SW480 (cell line): ENCODE measurements at regions not wholly inside any gene's neighbourhood (a gene's known extent, or its start where the extent isn't known, plus 50 kb on each side); places are given as distances from the start of the nearest gene placed in this dataset.
"Not testable (repeated sequence)": the region's sequence is repeated elsewhere in the genome, so short reads cannot be mapped to it uniquely, and the experiment has no call there.

Source experiments
- DNase-seq: peaks from one replicate; pipeline ENCODE4 v3.0.0-alpha.2; 2016; ENCODE audit warnings: low spot score

DNA sequence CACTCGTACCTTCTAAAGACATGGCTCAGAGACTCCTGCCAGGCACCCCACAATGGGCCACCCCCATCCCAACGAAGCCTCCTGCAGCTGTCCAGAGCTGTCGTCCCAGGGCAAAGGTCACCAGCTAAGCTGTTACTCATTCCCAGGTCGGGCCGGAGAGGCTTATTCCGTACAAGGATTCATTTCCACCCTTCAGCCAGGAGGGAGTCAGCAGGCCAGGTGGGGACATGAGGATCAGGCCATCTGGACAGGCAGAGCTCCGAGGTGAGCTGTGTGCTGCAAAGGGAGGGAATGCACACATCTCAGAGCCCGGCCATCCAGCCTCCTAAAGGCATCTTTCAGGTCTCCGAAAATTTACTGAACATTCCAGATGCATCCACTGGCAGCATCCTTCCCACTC lies 63.9 kb upstream of the NANOS1 start:
- DNase-seq: peak; percentile 9

DNA sequence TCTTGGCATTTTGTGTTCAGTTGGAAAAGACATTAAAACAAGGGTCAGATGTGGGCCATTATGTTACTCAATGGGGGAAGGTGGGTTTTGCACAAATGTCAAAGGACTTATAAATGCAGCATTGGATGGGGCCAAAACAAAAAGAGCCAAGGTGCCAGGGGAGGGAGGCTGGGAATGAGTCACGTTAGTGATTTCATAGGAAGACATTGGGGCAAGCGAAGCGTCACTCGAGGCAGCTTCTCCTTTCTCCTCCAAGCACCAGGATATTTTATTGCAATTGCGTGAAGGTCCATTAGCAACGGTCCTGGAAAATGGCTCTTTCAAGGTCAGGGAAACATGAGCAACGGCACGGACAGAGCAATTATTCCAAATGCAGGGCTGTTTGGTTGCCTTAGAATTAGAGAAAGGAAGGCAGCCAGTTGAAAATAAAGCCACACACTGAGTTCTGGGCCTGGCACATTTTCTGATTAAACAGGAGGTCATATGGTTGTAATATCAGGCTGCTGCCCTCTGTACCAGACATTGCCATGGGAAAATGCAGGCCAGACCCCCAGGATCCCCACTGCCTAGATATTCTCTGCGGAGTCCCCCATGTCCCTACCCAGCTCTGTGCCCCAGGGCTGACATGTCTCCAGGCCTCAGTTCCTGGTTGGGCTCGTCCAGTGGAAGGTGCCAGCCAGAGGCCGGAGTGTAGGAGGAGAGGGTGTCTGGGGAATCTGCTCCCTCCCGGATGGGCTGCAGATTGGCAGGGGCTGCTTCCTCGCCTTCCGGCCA lies 63.3 kb upstream of the NANOS1 start:
- DNase-seq: no peak

DNA sequence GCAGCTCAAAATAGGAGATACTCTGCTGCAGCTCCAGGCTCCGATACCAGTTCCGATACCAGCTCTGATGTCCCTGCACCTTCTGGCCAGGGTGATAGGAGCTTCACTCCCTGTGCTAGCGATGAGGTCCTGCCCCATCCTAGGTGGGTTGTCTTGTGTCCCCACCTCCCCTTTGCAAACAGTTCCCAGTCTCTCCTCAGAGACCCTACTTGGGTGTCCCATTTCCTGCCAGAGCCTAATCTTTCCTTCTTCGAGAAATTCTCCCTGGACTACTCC lies 62.7 kb upstream of the NANOS1 start:
- no peak for DNase-seq

DNA sequence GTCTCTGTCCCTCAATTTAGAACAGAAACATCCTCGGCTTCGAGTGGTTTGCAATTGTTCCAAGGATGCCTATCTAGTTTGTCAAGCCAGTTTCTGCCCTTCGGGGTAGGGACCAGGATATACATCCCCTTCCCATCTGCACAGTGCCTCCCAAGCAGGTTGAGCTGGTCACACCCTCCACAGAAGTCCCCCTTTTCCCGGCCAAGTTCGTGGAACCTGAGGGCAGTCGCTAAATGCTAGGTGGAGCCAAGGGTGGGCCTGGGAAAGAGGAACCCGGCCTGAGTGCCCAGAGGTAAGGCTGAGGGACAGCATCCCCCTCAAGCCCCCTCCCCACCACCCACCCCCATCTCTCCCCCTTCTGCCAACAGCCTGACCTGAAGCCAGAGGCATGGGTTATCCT lies 62.4 kb upstream of the NANOS1 start:
- DNase-seq: no peak

DNA sequence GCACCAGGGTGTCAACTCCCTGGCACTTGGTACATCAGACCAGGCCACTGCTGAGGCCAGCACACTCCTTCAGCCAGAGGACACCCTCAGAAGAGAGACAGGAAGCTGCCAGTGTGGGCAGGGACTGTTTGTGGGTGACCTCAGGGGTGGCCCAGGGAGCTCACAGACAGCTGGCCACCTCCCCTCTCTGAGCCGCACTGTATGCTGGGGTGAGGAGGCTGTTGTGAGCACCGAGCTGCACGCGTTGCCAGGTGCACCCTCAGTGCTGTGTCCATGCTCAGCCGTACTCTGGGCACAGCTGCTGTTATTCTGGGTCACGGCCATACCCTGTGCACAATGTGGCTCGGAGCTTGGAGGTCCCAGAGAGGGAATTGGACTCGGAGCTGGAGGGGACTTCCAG lies 61.5 kb upstream of the NANOS1 start:
- DNase-seq: no peak

DNA sequence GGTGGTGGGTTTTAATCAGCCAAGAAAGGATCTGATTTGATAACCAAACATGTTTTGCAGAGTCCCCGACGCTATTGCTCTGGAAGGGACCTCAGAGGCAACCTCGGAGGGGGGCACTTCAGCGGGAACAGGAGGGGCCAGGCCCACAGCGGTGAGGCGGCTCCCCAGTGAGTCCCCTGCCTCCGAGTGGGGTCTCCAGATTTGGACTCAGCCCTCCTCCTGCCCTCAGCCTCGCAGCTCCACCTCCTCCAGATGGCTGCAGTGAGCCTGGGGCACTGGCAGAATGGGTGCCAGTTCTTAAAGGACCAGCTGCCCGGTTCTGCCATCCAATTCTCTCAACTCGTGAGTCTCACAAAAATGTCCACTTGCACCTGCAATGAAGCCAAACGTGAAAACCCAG lies 61.0 kb upstream of the NANOS1 start:
- DNase-seq: no peak

DNA sequence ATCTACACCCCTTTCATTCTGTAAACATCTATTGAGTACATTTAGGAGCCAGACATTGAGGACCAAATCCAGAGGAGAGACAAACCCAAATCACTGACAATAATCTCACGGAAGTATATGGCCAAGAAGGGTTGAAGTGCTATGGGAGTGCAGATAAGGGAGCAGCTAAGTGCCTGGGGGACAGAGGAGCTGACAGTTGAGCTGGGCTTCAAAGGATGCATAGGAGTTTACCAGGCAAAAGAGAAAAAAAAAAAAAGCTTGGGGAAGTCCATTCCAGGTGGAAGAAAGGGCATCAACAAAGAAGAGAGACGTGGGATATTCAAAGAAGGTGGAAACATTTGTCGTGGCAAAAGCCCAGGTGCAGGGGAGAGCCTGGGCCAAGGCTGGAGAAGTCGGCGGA lies 60.5 kb upstream of the NANOS1 start:
- no peak for DNase-seq

DNA sequence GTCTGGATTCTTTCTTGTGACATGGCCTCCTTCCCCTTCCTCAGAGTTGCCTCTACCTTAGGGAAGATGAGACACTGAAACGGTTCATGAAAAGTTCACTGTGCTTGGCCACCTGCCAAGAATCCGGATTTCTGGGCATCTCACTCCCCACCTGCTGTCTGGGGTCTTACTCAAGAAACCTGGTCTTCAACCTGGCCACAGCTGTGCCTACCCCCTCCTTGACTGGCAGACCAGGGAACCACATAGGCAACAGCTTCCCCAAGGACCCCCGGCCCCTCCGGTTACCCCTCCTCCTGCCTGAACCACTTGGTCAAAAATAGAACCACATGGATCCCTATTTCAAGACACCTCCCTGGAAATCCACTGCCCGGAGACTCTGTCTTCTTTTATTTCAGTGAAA lies 58.7 kb upstream of the NANOS1 start:
- DNase-seq: no peak

DNA sequence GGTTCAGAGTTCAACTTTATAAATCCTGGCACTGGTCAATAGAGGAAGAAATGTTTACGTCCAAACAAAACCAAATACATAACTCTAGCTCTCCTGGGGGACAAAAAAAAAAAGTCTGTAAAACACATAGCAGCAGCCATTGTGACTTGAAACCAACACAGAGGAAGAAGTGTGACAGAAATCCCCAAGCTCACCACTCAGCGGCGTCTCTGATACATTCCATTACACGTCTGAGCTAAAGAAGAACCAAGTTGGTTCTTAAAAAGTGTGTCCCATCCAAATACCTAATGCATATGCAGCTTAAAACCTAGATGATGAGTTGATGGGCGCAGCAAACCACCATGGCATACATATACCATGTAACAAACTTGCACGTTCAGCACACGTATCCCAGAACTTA lies 58.3 kb upstream of the NANOS1 start:
- no peak for DNase-seq

DNA sequence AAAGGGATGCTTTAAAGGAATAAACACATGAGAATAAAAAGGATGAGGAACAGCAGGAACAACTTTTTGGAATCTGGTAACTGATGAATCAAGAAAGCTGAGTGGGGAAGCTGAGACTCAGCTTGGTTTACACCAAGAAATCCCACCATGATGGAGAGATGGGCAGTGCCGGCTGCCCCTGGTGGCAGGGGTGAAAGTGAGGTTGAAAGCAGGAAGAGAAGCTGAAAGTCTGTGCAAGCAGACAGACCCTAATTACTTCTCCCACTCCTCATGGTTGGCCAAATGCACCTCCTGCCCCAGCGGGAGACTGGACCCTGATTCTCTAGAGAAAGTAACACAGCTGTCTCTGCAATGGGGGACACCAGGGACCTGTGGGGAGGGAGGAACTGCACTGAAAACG lies 57.6 kb upstream of the NANOS1 start:
- no peak for DNase-seq

DNA sequence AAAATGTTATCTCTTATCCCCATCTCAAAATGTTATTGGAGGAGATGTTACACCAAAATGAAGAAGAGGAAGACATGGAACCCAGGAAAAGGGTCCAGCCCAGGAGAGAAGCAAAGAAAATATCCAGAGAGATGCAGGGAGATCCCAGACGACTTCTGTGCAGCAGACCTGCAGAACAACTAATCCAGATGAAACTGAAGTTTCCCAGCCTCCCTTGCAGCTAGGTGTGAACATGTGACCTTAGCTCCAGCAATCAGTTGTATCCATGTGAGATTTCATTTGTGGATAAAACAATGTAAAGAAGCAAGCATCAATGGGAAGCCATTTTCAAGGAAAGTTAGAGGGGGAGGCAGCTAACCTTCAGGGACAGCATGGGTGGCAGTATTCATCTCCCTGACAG lies 55.8 kb upstream of the NANOS1 start:
- no peak for DNase-seq

DNA sequence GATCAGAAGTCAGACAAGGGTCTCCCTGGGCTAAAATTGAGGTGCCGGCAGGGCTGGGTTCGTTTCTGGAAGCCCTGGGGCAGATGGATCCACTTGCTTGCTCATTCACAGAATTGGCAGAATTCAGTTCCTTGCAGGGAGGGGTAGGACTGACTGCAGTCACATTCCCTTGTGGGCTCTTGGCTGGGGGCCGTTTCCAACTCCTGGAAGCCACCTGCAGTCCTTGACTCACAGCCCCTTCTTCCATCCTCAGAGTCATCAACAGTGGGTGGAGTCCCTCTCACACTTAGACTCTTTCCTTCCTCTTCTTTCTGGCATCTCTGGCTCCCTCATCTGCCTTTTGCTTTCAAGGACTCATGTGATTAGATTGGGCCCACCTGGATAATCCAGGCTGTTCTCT lies 54.6 kb upstream of the NANOS1 start:
- DNase-seq: no peak

DNA sequence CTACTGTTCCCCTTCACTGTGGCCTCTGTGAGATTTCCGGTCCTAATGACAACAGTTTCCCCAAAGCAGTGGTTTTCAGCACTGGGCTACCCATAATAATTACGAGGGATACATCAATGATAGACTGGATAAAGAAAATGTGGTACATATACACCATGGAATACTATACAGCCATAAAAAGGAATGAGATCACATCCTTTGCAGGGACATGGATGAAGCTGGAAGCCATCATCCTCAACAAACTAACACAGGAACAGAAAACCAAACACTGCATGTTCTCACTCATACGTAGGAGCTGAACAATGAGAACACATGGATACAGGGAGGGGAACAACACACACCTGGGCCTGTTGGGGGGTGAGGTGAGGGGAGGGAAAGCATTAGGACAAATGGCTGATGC lies 53.3 kb upstream of the NANOS1 start:
- not testable (repeated sequence) for DNase-seq

DNA sequence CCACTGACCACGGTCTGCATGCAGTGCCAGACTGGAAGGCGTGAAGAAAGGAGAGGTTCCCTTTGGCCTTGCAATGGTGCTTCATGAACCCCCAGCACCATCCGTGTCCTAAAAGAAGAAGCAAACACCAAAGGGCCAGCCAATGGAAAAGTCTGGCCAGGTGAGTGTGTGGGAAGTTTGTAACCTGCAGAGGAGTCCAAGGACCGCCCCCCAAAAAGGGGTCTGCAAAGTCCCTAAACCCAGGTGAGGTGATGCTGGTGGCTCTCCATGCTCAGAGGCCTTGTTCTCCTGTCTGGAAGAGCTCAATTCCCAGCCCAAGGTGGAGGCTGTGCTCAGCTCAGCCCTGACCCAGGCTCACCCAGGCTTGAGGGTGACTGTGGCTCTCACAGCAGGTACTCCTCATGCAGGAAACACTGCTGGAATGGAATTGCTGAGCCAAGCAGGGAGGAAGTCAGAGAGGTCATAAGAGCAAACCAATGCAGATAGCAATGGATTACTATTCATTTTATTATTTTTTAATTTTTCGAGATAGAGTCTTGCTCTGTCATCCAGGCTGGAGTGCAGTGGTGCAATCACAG lies 52.4 kb upstream of the NANOS1 start:
- no peak for DNase-seq

DNA sequence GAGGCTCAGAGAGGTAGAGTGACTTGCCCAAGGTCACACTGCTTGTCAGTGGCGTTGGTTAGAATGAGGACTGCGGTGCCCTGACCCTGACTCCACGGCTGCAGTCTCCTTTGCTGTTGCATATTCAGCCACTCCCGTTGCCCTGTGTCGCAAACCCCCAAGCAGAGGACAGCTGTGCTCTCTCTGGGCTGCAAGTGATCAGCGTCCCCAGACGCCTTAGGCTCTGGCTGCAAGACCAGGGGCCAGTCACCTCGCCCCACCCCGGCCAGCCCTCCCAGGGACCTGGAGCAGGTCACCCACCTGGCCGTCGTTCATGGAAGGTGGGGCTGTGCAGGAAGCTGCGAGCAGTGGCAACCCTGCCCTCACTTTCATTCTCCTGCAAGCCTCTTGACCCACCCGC lies 51.7 kb upstream of the NANOS1 start:
- DNase-seq: no peak

DNA sequence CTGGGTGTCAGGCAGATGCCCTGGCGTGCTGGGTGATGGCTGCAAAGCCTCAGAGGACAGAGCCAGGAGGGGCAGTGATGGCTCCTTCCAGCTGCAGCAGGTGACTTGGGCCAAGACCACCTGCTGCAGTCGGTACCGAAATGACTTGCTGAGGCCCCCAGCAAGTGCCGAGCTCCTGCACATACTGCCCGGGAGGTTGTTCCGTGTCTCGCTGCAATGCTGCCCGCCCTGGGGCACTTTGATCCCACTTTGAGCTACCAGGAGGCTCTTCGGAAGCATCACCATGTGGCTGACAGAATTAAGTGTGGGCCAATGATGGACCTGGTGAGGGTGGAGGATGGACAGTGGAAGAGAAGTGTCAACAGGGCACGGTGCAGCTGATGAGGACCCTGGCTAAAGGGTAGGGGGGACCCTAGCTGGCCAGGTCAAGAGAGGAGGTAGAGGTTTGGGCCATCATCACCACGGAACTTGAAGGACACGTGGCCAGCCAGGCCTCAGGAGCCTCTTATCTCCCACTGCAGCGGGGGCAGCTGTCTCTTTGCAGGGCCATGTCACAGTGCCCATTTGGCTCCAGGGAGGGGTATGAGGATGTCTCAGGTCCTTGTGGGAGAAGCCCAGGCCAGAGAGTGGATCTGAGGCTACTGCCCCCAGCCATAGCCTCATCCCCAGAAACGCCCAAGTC lies 51.1 kb upstream of the NANOS1 start:
- no peak for DNase-seq

DNA sequence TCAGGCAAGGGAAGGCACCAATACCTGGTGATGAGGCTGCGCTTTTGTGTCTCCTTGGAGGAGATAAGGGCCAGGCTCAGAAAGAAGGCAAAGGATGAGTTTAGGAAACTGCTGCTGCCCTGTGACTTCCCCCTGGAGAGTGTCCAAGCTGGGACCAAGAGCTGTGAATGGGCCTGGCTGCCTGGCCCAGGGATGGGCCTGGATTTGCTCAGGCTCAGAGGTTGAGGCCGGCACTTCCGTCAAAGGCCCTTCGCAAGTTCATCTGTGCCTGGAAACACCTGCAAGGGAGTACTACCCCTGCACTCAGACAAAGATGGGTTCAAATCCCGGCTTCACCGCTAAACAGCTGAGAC lies 50.5 kb upstream of the NANOS1 start:
- DNase-seq: no peak

DNA sequence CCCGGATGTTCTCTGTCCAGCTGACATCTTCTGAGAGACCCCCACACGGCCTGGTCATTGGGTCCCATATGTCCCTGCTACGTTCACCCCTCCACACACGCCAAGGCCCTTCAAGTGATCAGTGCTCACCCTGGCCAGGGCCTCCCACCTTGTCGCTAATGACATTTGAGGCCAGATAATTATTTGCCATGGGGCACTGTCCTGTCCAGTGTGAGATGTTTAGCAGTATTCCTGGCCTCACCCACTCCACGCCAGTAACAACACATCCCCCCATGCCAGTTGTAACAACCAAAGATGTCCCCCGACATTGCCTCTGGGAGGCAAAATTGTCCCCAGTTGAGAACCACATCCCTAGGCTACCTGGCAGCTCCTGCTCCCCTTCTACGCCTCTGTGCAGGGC lies 49.9 kb upstream of the NANOS1 start:
- DNase-seq: no peak
